Body of pancreas (tissue), 4 donors: ENCODE measurements at regions not wholly inside any gene's neighbourhood (a gene's known extent, or its start where the extent isn't known, plus 50 kb on each side); places are given as distances from the start of the nearest gene placed in this dataset.

Experiments
- POLR2A ChIP-seq, 3 donors: fragments of 450-650 bp; IDR thresholded peaks; one replicate each; pipeline ENCODE4 v1.6.1; 2016; ENCODE audit warnings: antibody characterized with exemption in 3 of 3, mild to moderate bottlenecking in 2 of 3
- TF ChIP-seq, protein P1 (sequence below), 7 experiments: fragments of 450-650 bp in 4 of 7; fragments of 200-600 bp in 3 of 7; sonication (generic) in 3 of 7; IDR thresholded peaks; one replicate each; pipeline ENCODE4 v1.5.1; 2016 to 2019; ENCODE audit warnings: antibody characterized with exemption in 7 of 7

DNA sequence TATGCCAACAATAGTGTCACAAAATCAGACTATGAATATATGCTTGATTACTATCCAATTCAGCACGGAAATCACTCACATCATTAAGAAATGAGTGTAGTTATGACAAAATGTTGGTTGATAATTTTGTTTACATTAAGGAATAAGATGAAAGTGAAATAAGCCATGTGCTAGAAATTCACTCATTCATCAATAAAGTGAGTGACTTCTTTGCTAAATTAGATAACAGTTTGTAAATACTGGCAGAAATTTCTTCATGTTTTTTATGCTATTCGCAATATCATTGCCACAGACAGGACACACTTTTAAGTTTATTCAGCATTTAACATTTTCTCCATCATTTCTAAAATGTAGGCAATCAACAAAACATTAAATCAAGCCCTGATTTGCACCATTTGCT is 147.5 kb upstream of the FSCB start:
- TF ChIP-seq, protein P1, sequence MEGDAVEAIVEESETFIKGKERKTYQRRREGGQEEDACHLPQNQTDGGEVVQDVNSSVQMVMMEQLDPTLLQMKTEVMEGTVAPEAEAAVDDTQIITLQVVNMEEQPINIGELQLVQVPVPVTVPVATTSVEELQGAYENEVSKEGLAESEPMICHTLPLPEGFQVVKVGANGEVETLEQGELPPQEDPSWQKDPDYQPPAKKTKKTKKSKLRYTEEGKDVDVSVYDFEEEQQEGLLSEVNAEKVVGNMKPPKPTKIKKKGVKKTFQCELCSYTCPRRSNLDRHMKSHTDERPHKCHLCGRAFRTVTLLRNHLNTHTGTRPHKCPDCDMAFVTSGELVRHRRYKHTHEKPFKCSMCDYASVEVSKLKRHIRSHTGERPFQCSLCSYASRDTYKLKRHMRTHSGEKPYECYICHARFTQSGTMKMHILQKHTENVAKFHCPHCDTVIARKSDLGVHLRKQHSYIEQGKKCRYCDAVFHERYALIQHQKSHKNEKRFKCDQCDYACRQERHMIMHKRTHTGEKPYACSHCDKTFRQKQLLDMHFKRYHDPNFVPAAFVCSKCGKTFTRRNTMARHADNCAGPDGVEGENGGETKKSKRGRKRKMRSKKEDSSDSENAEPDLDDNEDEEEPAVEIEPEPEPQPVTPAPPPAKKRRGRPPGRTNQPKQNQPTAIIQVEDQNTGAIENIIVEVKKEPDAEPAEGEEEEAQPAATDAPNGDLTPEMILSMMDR (IDR thresholded peaks at IDR 0.05) = no peak
- TF ChIP-seq POLR2A (IDR thresholded peaks at IDR 0.05) = no peak
